ENCODE measurements at regions not wholly inside any gene's neighbourhood (a gene's known extent, or its start where the extent isn't known, plus 50 kb on each side); places are given as distances from the start of the nearest gene placed in this dataset.

- Histone ChIP-seq H4K8ac (ENCODE audit: extremely low read depth, insufficient read depth, low read length) (no peak overlapping the region), H2BK20ac (ENCODE audit: low read length) (no peak overlapping the region), H3K36me3 (ENCODE audit: control insufficient read depth in 2 of 4, insufficient read depth in 4 of 4, low read length in 3 of 4) (no peaks in the 10 kb centered on the region), H4K91ac (replicated peaks; ENCODE audit: insufficient read length, low read length) (no peak overlapping the region), H3K79me1 (ENCODE audit: low read depth, low read length) (no peaks in the 10 kb centered on the region), H2AFZ (ENCODE audit: low read length) (no peak overlapping the region), H3K18ac (ENCODE audit: extremely low read depth, low read length) (no peak overlapping the region), H3K27ac (ENCODE audit: low read depth, low read length) (no peak overlapping the region), H3K4me1 (replicated peaks in 1 of 4; ENCODE audit: control insufficient read depth in 3 of 4, insufficient read depth in 4 of 4, low read length in 3 of 4) (peaks cover 0 to 4% (median 1%) of the 10 kb centered on the region in 4 experiments; a peak in 2 of 7 replicates), H2BK15ac (ENCODE audit: low read length) (no peak overlapping the region), H4K5ac (ENCODE audit: insufficient read length, low read depth, low read length) (no peak overlapping the region), H3K9ac (replicated peaks in 1 of 4; ENCODE audit: extremely low read depth in 1 of 4, low read depth in 3 of 4, low read length in 3 of 4) (no peak overlapping the region), H3K4me2 (ENCODE audit: insufficient read depth in 1 of 2, low read depth in 2 of 2, low read length in 2 of 2) (no peak overlapping the region), H3K14ac (ENCODE audit: insufficient read length) (no peak overlapping the region), H4K20me1 (replicated peaks in 1 of 2; ENCODE audit: control insufficient read depth in 1 of 2, insufficient read depth in 2 of 2, low read length in 2 of 2) (no peaks in the 10 kb centered on the region), H3K23me2 (ENCODE audit: low read depth, low read length) (no peaks in the 10 kb centered on the region), H3K4me3 (ENCODE audit: extremely low read depth in 1 of 4, insufficient read depth in 2 of 4, low read depth in 3 of 4, low read length in 4 of 4) (no peak overlapping the region), H3K23ac (ENCODE audit: insufficient read length) (no peak overlapping the region), H3K56ac (replicated peaks; ENCODE audit: insufficient read length, low read depth, low read length) (no peak overlapping the region), H3K9me3 (ENCODE audit: insufficient read depth in 2 of 2, low read depth in 1 of 2, low read length in 1 of 2) (no peaks in the 10 kb centered on the region), H2BK12ac (ENCODE audit: low read depth, low read length) (no peak overlapping the region), H3K4ac (replicated peaks; ENCODE audit: insufficient read length, low read depth, low read length) (no peak overlapping the region), H3K27me3 (replicated peaks in 1 of 4; ENCODE audit: control insufficient read depth in 3 of 4, extremely low read depth in 1 of 4, insufficient read depth in 3 of 4, low read length in 3 of 4) (no peaks in the 10 kb centered on the region), H2BK120ac (replicated peaks; ENCODE audit: low read depth, low read length) (no peak overlapping the region), H2AK5ac (ENCODE audit: low read depth, low read length) (no peak overlapping the region), H2BK5ac (ENCODE audit: low read depth, low read length) (no peak overlapping the region), H3K79me2 (ENCODE audit: control insufficient read depth in 1 of 2, insufficient read depth in 2 of 2, low read length in 2 of 2) (no peaks in the 10 kb centered on the region)
- no peak for FAIRE-seq
- ChIA-PET CTCF (ENCODE audit: partially characterized antibody) (interaction anchor here (1.1 to 1.2 kb wide), 2 partner anchors 10 to 17 kb away, joined by 3 read pairs; no protein-coding TSS in a partner anchor), POLR2A (ENCODE audit: partially characterized antibody) (interaction anchor here (0.5 kb wide), 1 partner anchor 85 kb away, joined by 3 read pairs; no protein-coding TSS in a partner anchor)
- no peak for DNase-seq (ENCODE audit: low read depth in 1 of 2, low spot score in 2 of 2)
- 80% methylated on average over 7 of the region's 7 CpGs; no CpG with 5 or more reads in 1 of the 2 experiments for WGBS, 2 experiments (ENCODE audit: extremely low coverage in 1 of 2, insufficient coverage in 1 of 2, insufficient read length in 1 of 2, insufficient replicate concordance in 2 of 2, low coverage in 1 of 2, low lambda C conversion rate in 2 of 2, missing lambda C conversion rate in 1 of 2)
- TF ChIP-seq RNF2 (IDR thresholded peaks at IDR 0.05; ENCODE audit: borderline replicate concordance, low read depth, low read length, missing control alignments, poor library complexity, severe bottlenecking) (no peak), KDM4A (IDR thresholded peaks at IDR 0.05; ENCODE audit: low read depth, low read length, severe bottlenecking) (no peak), POLR2AphosphoS5 (IDR thresholded peaks at IDR 0.05; ENCODE audit: low read depth, low read length) (no peak), CEBPB (IDR thresholded peaks at IDR 0.05; ENCODE audit: low read depth, low read length) (no peak), BACH1 (IDR thresholded peaks at IDR 0.05; ENCODE audit: low read length) (no peak), TBP (IDR thresholded peaks at IDR 0.05; ENCODE audit: low read depth, low read length) (no peak), SAP30 (IDR thresholded peaks at IDR 0.05; ENCODE audit: insufficient read depth, insufficient replicate concordance, low read length) (no peak), MAFK (IDR thresholded peaks at IDR 0.05; ENCODE audit: low read depth, low read length) (no peak), TAF7 (optimal IDR thresholded peaks at IDR 0.05; ENCODE audit: borderline replicate concordance, low read depth, low read length) (no peak), SP4 (IDR thresholded peaks at IDR 0.05; ENCODE audit: low read length) (no peak), FOSL1 (IDR thresholded peaks at IDR 0.05; ENCODE audit: insufficient read depth, low read depth, low read length) (no peak), CREB1 (IDR thresholded peaks at IDR 0.05) (no peak), SUZ12 (IDR thresholded peaks at IDR 0.05; ENCODE audit: low read length) (no peak)
These were observed 311.7 kb upstream of the ZNF717 start for GRCh38 chr3:76096836-76097588.

Measured in H1 (cell line).